Testis (tissue), 2 donors: ENCODE measurements at regions not wholly inside any gene's neighbourhood (a gene's known extent, or its start where the extent isn't known, plus 50 kb on each side); places are given as distances from the start of the nearest gene placed in this dataset.

Experiments used
- DNase-seq: peaks from one replicate; pipeline ENCODE4 v3.0.0-alpha.2; 2019
- H3K27ac ChIP-seq, 2 donors: fragments of 200-600 bp; sonication (generic); one replicate each; pipeline ENCODE4 v1.5.1; 2019
- H3K27me3 ChIP-seq: fragments of 200-600 bp; sonication (generic); one replicate; pipeline ENCODE4 v1.5.1; 2019
- H3K36me3 ChIP-seq: fragments of 200-600 bp; sonication (generic); one replicate; pipeline ENCODE4 v1.5.1; 2017; ENCODE audit warnings: low read depth; ENCODE audit errors: missing control alignments
- H3K4me1 ChIP-seq: fragments of 200-600 bp; sonication (generic); one replicate; pipeline ENCODE4 v1.5.1; 2019
- H3K4me3 ChIP-seq, 2 donors: fragments of 200-600 bp; sonication (generic); one replicate each; pipeline ENCODE4 v1.5.1; 2017 to 2019
- H3K9me3 ChIP-seq: fragments of 200-600 bp; sonication (generic); one replicate; pipeline ENCODE4 v1.5.1; 2017
- CTCF ChIP-seq, 3 experiments: fragments of 450-650 bp in 2 of 3; fragments of 200-600 bp in 1 of 3; sonication (generic) in 1 of 3; IDR thresholded peaks; one replicate each; pipeline ENCODE4 v1.5.1; 2016 to 2019; ENCODE audit warnings: antibody characterized with exemption in 3 of 3, mild to moderate bottlenecking in 2 of 3, moderate library complexity in 1 of 3
- POLR2A ChIP-seq: fragments of 450-650 bp; IDR thresholded peaks from one replicate; pipeline ENCODE4 v1.6.1; 2017; ENCODE audit warnings: antibody characterized with exemption, mild to moderate bottlenecking, moderate library complexity
- WGBS, 2 donors: methylation state at CpG; one replicate each; pipeline ENCODE4 v1.1.5; 2018; 5-methylcytosine and 5-hydroxymethylcytosine counted together
- intact Hi-C: fragments of 100-400 bp; cut with DNase I; formaldehyde crosslinking; loops from one replicate; pipeline ENCODE4 v1.15.1; 2023; ENCODE audit warnings: low total_unique reads

GRCh38 chr2:55114082-55114481, 63.8 kb upstream of the RTN4 start:
- Histone ChIP-seq H3K27ac (no peak overlapping the region), H3K36me3 (no peaks in the 10 kb centered on the region), H3K4me1 (peaks cover 7% of the 10 kb centered on the region), H3K9me3 (no peaks in the 10 kb centered on the region), H3K4me3 (no peak overlapping the region), H3K27me3 (no peaks in the 10 kb centered on the region)
- intact Hi-C loops: no loop called here
- 94 to 98% methylated on average over 5 of the region's 5 CpGs for WGBS, 2 donors
- no peak for DNase-seq
- TF ChIP-seq POLR2A (no peak), CTCF (IDR thresholded peaks at IDR 0.05) (no peak)

DNA sequence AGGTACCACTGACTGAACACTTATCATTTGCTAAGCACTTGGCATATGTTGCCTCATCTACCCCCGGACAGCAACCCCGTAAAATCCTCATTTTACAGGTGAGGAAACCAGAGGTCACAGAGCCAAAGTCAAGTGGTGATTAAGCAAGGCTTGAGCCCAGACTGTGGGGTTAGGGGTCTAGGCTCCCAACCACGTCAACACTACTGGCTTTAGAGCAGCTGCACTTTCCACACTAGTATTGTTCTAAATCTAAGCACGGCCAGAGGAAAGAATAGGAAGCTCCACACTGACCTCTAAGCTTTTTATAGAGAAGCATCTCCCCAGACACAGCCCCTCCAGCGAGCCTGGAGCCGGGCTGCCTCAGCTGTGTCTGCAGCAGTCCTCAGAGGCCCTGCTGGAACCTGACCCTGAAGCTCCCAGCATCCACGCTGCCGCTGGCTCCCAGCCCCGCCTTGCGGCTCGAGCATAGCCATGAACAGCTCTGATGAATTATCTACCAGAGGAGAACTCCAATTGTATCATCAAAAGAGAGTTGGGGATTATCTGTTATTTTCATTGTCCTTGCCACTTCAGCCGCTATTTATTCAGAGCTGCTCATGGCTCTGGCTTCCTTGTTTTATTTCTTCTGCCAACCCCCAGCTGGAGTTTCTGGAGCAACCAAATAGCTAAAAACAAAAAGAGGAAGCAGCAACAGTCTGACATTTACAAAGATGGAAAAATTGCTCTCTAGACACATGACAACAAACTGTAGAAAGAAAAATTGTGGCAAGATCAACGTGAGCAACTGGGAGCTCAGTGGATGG, 62.2 kb upstream of the RTN4 start:
- WGBS, 2 donors: 36 to 55% methylated on average over 13 of the region's 13 CpGs
- Histone ChIP-seq H3K9me3 (no peaks in the 10 kb centered on the region), H3K4me1 (peaks cover 7% of the 10 kb centered on the region), H3K27me3 (no peaks in the 10 kb centered on the region), H3K36me3 (no peaks in the 10 kb centered on the region), H3K27ac (peak overlapping the region in 1 of 2 donors; percentile 68), H3K4me3 (no peak overlapping the region)
- TF ChIP-seq POLR2A (no peak), CTCF (IDR thresholded peaks at IDR 0.05) (no peak)
- DNase-seq: peak; percentile 78
- intact Hi-C loops: no loop called here

- peak overlapping the region in 1 of 2 donors; percentile 68 for H3K27ac ChIP-seq
- peak; percentile 22 for DNase-seq
- H3K9me3 ChIP-seq: no peaks in the 10 kb centered on the region
- H3K4me1 ChIP-seq: peaks cover 7% of the 10 kb centered on the region
- H3K36me3 ChIP-seq: no peaks in the 10 kb centered on the region
- H3K4me3 ChIP-seq: no peak overlapping the region
- WGBS, 2 donors: 82 to 90% methylated on average over 10 to 11 of the region's 11 CpGs
- H3K27me3 ChIP-seq: no peaks in the 10 kb centered on the region
- TF ChIP-seq CTCF (IDR thresholded peaks at IDR 0.05): no peak
- no peak for TF ChIP-seq POLR2A
- intact Hi-C loops: no loop called here
These were observed 61.4 kb upstream of the RTN4 start for GRCh38 chr2:55111570-55112228.

GRCh38 chr2:55111230-55111569, 60.9 kb upstream of the RTN4 start:
- Histone ChIP-seq H3K9me3 (no peaks in the 10 kb centered on the region), H3K27me3 (no peaks in the 10 kb centered on the region), H3K4me3 (no peak overlapping the region), H3K4me1 (peaks cover 7% of the 10 kb centered on the region), H3K27ac (no peak overlapping the region), H3K36me3 (no peaks in the 10 kb centered on the region)
- TF ChIP-seq CTCF (IDR thresholded peaks at IDR 0.05) (no peak), POLR2A (no peak)
- DNase-seq: no peak
- intact Hi-C loops: no loop called here
- WGBS, 2 donors: 80 to 88% methylated on average over 4 of the region's 4 CpGs
